GM23338 (cell line): ENCODE measurements at regions not wholly inside any gene's neighbourhood (a gene's known extent, or its start where the extent isn't known, plus 50 kb on each side); places are given as distances from the start of the nearest gene placed in this dataset.

Experiments used
- ATAC-seq: fragments of 200-7000 bp; cut with Tn5 transposase; 3 replicates; pipeline ENCODE4 v1.9.1; 2020
- DNase-seq: peaks from one replicate; pipeline ENCODE4 v3.0.0-alpha.2; 2015; ENCODE audit warnings: low spot score
- H2AFZ ChIP-seq: fragments of 200-600 bp; sonication (generic); 2 replicates; pipeline ENCODE4 v1.8.0; 2016; ENCODE audit warnings: antibody characterized with exemption, mild to moderate bottlenecking, moderate library complexity
- H3F3A ChIP-seq: fragments of 200-600 bp; sonication (generic); replicated peaks from 2 replicates; pipeline ENCODE4 v1.8.0; 2017; ENCODE audit warnings: antibody characterized with exemption, mixed run types, low read depth
- H3K27ac ChIP-seq: fragments of 200-600 bp; sonication (generic); 2 replicates; pipeline ENCODE4 v1.6.1; 2016; ENCODE audit warnings: low read depth
- H3K27me3 ChIP-seq: fragments of 200-600 bp; sonication (generic); 2 replicates; pipeline ENCODE4 v1.8.0; 2016; ENCODE audit warnings: mild to moderate bottlenecking, mixed run types, moderate library complexity; ENCODE audit not compliant: insufficient read depth
- H3K36me3 ChIP-seq: fragments of 200-600 bp; sonication (generic); 2 replicates; pipeline ENCODE4 v1.8.0; 2016; ENCODE audit warnings: mild to moderate bottlenecking; ENCODE audit not compliant: insufficient read depth
- H3K4me1 ChIP-seq: fragments of 200-600 bp; sonication (generic); 2 replicates; pipeline ENCODE4 v1.8.0; 2016; ENCODE audit warnings: mild to moderate bottlenecking, moderate library complexity; ENCODE audit not compliant: insufficient read depth
- H3K4me2 ChIP-seq: fragments of 200-600 bp; sonication (generic); 2 replicates; pipeline ENCODE4 v1.7.1; 2017; ENCODE audit warnings: mixed run types
- H3K4me3 ChIP-seq: fragments of 200-600 bp; sonication (generic); 2 replicates; pipeline ENCODE4 v1.6.1; 2016; ENCODE audit warnings: mixed run types
- H3K79me2 ChIP-seq: fragments of 200-600 bp; sonication (generic); replicated peaks from 2 replicates; pipeline ENCODE4 v1.8.0; 2017; ENCODE audit warnings: mild to moderate bottlenecking; ENCODE audit not compliant: insufficient read depth
- H3K9me2 ChIP-seq: fragments of 200-600 bp; sonication (generic); 2 replicates; pipeline ENCODE4 v1.8.0; 2017; ENCODE audit not compliant: insufficient read depth
- H4K20me1 ChIP-seq: fragments of 200-600 bp; sonication (generic); replicated peaks from 2 replicates; pipeline ENCODE4 v1.8.0; 2017; ENCODE audit warnings: mild to moderate bottlenecking; ENCODE audit not compliant: insufficient read depth
- H3K27ac Mint-ChIP-seq: 2 replicates; pipeline ENCODE4 v1.8.0; 2020; ENCODE audit warnings: inconsistent platforms, mild to moderate bottlenecking, moderate library complexity, mixed read lengths
- H3K27me3 Mint-ChIP-seq: 3 replicates; pipeline ENCODE4 v1.8.0; 2022; ENCODE audit warnings: low read depth, mild to moderate bottlenecking, moderate library complexity, mixed read lengths, inconsistent platforms; ENCODE audit not compliant: insufficient read depth, poor library complexity
- H3K36me3 Mint-ChIP-seq: 3 replicates; pipeline ENCODE4 v1.8.0; 2021; ENCODE audit warnings: low read depth, mild to moderate bottlenecking, inconsistent platforms, moderate library complexity, mixed read lengths
- H3K4me1 Mint-ChIP-seq: 3 replicates; pipeline ENCODE4 v1.8.0; 2020; ENCODE audit warnings: mild to moderate bottlenecking, inconsistent platforms, mixed read lengths
- H3K4me3 Mint-ChIP-seq: 3 replicates; pipeline ENCODE4 v1.8.0; 2021; ENCODE audit warnings: moderate library complexity, mild to moderate bottlenecking, inconsistent platforms, mixed read lengths
- H3K9me3 Mint-ChIP-seq: 3 replicates; pipeline ENCODE4 v1.8.0; 2020; ENCODE audit warnings: moderate library complexity, mild to moderate bottlenecking, inconsistent platforms, mixed read lengths
- CREB1 ChIP-seq: fragments of 250-450 bp; sonication (Bioruptor Pico); IDR thresholded peaks from 2 replicates; pipeline ENCODE4 v1.5.0; 2020; ENCODE audit warnings: low read depth, mild to moderate bottlenecking, moderate library complexity
- ETS1 ChIP-seq: IDR thresholded peaks from 2 replicates; pipeline ENCODE4 v1.6.1; 2016; ENCODE audit warnings: antibody characterized with exemption
- EZH2 ChIP-seq: fragments of 200-600 bp; sonication (generic); IDR thresholded peaks from one replicate; pipeline ENCODE4 v1.8.0; 2017; ENCODE audit warnings: antibody characterized with exemption, mild to moderate bottlenecking, low read depth; ENCODE audit not compliant: unreplicated experiment
- JUNB ChIP-seq: IDR thresholded peaks from one replicate; pipeline ENCODE4 v1.6.1; 2016; ENCODE audit warnings: antibody characterized with exemption; ENCODE audit not compliant: unreplicated experiment
- NANOG ChIP-seq: IDR thresholded peaks from 2 replicates; pipeline ENCODE4 v1.6.1; 2016; ENCODE audit warnings: antibody characterized with exemption, borderline replicate concordance
- POLR2AphosphoS5 ChIP-seq: IDR thresholded peaks from 2 replicates; pipeline ENCODE4 v1.6.1; 2016; ENCODE audit warnings: antibody characterized with exemption, low read depth
- STAT1 ChIP-seq: IDR thresholded peaks from one replicate; pipeline ENCODE4 v1.6.1; 2016; ENCODE audit warnings: antibody characterized with exemption; ENCODE audit not compliant: unreplicated experiment
- ZNF114 ChIP-seq: fragments of 250-450 bp; sonication (Bioruptor Pico); IDR thresholded peaks from 2 replicates; pipeline ENCODE4 v1.5.0; 2020; ENCODE audit warnings: mild to moderate bottlenecking, moderate library complexity
- ZNF331 ChIP-seq: fragments of 250-450 bp; sonication (Bioruptor Pico); IDR thresholded peaks from 2 replicates; pipeline ENCODE4 v1.5.0; 2020; ENCODE audit warnings: low read depth, mild to moderate bottlenecking, moderate library complexity
- TF ChIP-seq, protein P1 (sequence below): IDR thresholded peaks from one replicate; pipeline ENCODE4 v1.6.1; 2018; ENCODE audit warnings: antibody characterized with exemption; ENCODE audit not compliant: unreplicated experiment
- TF ChIP-seq, protein P2 (sequence below): fragments of 250-450 bp; sonication (Bioruptor Pico); IDR thresholded peaks from 2 replicates; pipeline ENCODE4 v1.5.0; 2020; ENCODE audit warnings: mild to moderate bottlenecking, moderate library complexity

DNA sequence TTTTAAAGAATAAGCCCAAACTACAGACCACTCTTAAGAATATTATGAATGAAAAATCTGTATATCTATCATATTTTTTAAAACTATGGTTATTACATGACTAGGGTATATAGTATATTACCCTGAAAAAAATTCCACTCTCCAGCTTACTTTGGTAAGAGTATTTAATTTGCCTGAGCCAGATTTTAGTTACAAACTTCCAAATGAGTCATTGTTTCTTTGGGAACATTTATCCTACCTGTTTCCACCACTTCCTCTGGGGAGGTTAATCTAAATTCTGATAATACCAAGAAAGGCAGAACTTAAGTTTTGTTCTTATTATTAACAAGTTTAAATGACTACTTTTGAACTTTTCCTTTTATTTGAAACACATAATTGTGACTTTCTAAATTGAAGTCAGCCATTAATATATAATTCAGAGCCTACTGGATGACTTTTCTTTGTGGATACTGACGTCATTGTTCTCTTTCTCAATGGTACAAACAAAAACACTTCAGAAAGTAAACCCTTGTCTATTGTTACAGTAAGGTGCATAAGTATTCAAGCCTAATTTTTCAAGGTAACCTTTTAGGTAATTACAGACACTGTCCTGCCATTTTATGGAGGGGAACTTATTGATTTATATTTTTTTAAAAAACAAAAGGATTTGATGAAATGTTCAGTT, 135.6 kb upstream of the TLL1 start (continued):
- TF ChIP-seq, protein P1, sequence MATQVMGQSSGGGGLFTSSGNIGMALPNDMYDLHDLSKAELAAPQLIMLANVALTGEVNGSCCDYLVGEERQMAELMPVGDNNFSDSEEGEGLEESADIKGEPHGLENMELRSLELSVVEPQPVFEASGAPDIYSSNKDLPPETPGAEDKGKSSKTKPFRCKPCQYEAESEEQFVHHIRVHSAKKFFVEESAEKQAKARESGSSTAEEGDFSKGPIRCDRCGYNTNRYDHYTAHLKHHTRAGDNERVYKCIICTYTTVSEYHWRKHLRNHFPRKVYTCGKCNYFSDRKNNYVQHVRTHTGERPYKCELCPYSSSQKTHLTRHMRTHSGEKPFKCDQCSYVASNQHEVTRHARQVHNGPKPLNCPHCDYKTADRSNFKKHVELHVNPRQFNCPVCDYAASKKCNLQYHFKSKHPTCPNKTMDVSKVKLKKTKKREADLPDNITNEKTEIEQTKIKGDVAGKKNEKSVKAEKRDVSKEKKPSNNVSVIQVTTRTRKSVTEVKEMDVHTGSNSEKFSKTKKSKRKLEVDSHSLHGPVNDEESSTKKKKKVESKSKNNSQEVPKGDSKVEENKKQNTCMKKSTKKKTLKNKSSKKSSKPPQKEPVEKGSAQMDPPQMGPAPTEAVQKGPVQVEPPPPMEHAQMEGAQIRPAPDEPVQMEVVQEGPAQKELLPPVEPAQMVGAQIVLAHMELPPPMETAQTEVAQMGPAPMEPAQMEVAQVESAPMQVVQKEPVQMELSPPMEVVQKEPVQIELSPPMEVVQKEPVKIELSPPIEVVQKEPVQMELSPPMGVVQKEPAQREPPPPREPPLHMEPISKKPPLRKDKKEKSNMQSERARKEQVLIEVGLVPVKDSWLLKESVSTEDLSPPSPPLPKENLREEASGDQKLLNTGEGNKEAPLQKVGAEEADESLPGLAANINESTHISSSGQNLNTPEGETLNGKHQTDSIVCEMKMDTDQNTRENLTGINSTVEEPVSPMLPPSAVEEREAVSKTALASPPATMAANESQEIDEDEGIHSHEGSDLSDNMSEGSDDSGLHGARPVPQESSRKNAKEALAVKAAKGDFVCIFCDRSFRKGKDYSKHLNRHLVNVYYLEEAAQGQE: no peak
- no peak for TF ChIP-seq JUNB
- no peak for TF ChIP-seq NANOG

GRCh38 chr4:165738571-165738970, 134.5 kb upstream of the TLL1 start:
- Mint-ChIP-seq H3K27ac (no peak overlapping the region), H3K36me3 (no peaks in the 10 kb centered on the region), H3K4me3 (no peak overlapping the region), H3K4me1 (no peaks in the 10 kb centered on the region), H3K9me3 (no peaks in the 10 kb centered on the region), H3K27me3 (no peaks in the 10 kb centered on the region)
- Histone ChIP-seq H3K36me3 (no peaks in the 10 kb centered on the region), H3F3A (no peaks in the 10 kb centered on the region), H3K27ac (no peak overlapping the region), H3K4me1 (no peaks in the 10 kb centered on the region), H3K4me2 (no peak overlapping the region), H2AFZ (no peak overlapping the region), H3K9me2 (peaks cover 19% of the 10 kb centered on the region; the same call in 1 of the 2 replicates), H4K20me1 (no peaks in the 10 kb centered on the region), H3K79me2 (no peaks in the 10 kb centered on the region), H3K27me3 (no peaks in the 10 kb centered on the region), H3K4me3 (no peak overlapping the region)
- no peak for ATAC-seq
- DNase-seq: no peak
- TF ChIP-seq CREB1 (no peak), ZNF114 (CRISPR knock-in tag) (no peak), ETS1 (no peak), ZNF331 (no peak), STAT1 (no peak), POLR2AphosphoS5 (no peak), JUNB (no peak), EZH2 (no peak)
- TF ChIP-seq, protein P1: no peak
- TF ChIP-seq, protein P2, sequence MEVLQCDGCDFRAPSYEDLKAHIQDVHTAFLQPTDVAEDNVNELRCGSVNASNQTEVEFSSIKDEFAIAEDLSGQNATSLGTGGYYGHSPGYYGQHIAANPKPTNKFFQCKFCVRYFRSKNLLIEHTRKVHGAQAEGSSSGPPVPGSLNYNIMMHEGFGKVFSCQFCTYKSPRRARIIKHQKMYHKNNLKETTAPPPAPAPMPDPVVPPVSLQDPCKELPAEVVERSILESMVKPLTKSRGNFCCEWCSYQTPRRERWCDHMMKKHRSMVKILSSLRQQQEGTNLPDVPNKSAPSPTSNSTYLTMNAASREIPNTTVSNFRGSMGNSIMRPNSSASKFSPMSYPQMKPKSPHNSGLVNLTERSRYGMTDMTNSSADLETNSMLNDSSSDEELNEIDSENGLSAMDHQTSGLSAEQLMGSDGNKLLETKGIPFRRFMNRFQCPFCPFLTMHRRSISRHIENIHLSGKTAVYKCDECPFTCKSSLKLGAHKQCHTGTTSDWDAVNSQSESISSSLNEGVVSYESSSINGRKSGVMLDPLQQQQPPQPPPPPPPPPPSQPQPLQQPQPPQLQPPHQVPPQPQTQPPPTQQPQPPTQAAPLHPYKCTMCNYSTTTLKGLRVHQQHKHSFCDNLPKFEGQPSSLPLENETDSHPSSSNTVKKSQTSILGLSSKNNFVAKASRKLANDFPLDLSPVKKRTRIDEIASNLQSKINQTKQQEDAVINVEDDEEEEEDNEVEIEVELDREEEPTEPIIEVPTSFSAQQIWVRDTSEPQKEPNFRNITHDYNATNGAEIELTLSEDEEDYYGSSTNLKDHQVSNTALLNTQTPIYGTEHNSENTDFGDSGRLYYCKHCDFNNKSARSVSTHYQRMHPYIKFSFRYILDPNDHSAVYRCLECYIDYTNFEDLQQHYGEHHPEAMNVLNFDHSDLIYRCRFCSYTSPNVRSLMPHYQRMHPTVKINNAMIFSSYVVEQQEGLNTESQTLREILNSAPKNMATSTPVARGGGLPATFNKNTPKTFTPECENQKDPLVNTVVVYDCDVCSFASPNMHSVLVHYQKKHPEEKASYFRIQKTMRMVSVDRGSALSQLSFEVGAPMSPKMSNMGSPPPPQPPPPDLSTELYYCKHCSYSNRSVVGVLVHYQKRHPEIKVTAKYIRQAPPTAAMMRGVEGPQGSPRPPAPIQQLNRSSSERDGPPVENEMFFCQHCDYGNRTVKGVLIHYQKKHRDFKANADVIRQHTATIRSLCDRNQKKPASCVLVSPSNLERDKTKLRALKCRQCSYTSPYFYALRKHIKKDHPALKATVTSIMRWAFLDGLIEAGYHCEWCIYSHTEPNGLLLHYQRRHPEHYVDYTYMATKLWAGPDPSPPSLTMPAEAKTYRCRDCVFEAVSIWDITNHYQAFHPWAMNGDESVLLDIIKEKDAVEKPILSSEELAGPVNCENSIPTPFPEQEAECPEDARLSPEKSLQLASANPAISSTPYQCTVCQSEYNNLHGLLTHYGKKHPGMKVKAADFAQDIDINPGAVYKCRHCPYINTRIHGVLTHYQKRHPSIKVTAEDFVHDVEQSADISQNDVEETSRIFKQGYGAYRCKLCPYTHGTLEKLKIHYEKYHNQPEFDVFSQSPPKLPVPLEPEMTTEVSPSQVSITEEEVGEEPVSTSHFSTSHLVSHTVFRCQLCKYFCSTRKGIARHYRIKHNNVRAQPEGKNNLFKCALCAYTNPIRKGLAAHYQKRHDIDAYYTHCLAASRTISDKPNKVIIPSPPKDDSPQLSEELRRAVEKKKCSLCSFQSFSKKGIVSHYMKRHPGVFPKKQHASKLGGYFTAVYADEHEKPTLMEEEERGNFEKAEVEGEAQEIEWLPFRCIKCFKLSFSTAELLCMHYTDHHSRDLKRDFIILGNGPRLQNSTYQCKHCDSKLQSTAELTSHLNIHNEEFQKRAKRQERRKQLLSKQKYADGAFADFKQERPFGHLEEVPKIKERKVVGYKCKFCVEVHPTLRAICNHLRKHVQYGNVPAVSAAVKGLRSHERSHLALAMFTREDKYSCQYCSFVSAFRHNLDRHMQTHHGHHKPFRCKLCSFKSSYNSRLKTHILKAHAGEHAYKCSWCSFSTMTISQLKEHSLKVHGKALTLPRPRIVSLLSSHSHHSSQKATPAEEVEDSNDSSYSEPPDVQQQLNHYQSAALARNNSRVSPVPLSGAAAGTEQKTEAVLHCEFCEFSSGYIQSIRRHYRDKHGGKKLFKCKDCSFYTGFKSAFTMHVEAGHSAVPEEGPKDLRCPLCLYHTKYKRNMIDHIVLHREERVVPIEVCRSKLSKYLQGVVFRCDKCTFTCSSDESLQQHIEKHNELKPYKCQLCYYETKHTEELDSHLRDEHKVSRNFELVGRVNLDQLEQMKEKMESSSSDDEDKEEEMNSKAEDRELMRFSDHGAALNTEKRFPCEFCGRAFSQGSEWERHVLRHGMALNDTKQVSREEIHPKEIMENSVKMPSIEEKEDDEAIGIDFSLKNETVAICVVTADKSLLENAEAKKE (CRISPR knock-in tag): no peak
